K562 (cell line): ENCODE measurements at regions not wholly inside any gene's neighbourhood (a gene's known extent, or its start where the extent isn't known, plus 50 kb on each side); places are given as distances from the start of the nearest gene placed in this dataset.

Experiments used
- ATAC-seq: fragments of 200-7000 bp; cut with Tn5 transposase; 3 replicates; pipeline ENCODE4 v1.9.1; 2020; ENCODE audit warnings: moderate library complexity
- BruUV-seq: library from RNA; stranded (reverse); fragments of 400-500 nt; replicated peaks from 2 replicates; lab custom pipeline; 2021; lab: Mats Ljungman, UMichigan
- CTCF ChIA-PET: fragments of 300-600 bp; formaldehyde crosslinking; extraction: SDS; loops from one replicate; lab custom pipeline; 2021; ENCODE audit warnings: low intra/inter-chr PET ratio; lab: Yijun Ruan, JAX
- POLR2A ChIA-PET: fragments of 300-600, 350-650 bp; sonication (Branson Sonifier 250); formaldehyde crosslinking; extraction: SDS; loops from one replicate; lab custom pipeline; 2021; ENCODE audit warnings: antibody characterized with exemption, inconsistent platforms; lab: Yijun Ruan, JAX
- DNase-seq, 4 experiments: peaks; one replicate each; pipeline versions ENCODE4 v3.0.0 to v3.0.0-alpha.2; 2011 to 2018; ENCODE audit warnings: low spot score in 3 of 4, mixed read lengths in 3 of 4; ENCODE audit errors: extremely low read depth in 1 of 4
- FAIRE-seq: peaks from 2 replicates; lab custom pipeline; 2011; peaks lifted over from hg19 to GRCh38; lab: Jason Lieb, UNC
- H2AFZ ChIP-seq: 2 replicates; pipeline ENCODE4 v1.6.0; 2011; ENCODE audit warnings: low read depth, low read length, control low read depth, inconsistent platforms
- H3K27ac ChIP-seq: fragments of 200-600 bp; 3 replicates; pipeline ENCODE4 v1.8.0; 2011; ENCODE audit warnings: low read depth, mild to moderate bottlenecking, control low read depth, inconsistent platforms, low read length, moderate library complexity, mixed read lengths; ENCODE audit errors: extremely low read depth
- H3K27me3 ChIP-seq, 2 experiments: fragments of 300-600 bp in 1 of 2; 2 replicates in 1 of 2; 3 replicates in 1 of 2; pipeline versions ENCODE4 v1.6.0 to v1.8.0; 2011; ENCODE audit warnings: inconsistent platforms in 2 of 2, low read length in 2 of 2, mild to moderate bottlenecking in 1 of 2, mixed read lengths in 1 of 2, moderate library complexity in 1 of 2; ENCODE audit not compliant: control insufficient read depth in 2 of 2, insufficient read depth in 2 of 2
- H3K36me3 ChIP-seq: fragments of 300-600 bp; 3 replicates; pipeline ENCODE4 v1.8.0; 2011; ENCODE audit warnings: mild to moderate bottlenecking, low read length, inconsistent platforms; ENCODE audit not compliant: control insufficient read depth, insufficient read depth
- H3K4me1 ChIP-seq, 2 experiments: fragments of 200-600 bp in 1 of 2; replicated peaks in 1 of 2; 2 replicates in 1 of 2; 3 replicates in 1 of 2; pipeline versions ENCODE4 v1.5.1 to v1.8.0; 2011; ENCODE audit warnings: inconsistent platforms in 2 of 2, low read length in 2 of 2, mild to moderate bottlenecking in 1 of 2, mixed read lengths in 1 of 2, moderate library complexity in 1 of 2; ENCODE audit not compliant: control insufficient read depth in 2 of 2, insufficient read depth in 2 of 2
- H3K4me2 ChIP-seq: 2 replicates; pipeline ENCODE4 v1.6.1; 2011; ENCODE audit warnings: low read length, control low read depth, inconsistent platforms, mixed read lengths; ENCODE audit not compliant: insufficient read depth
- H3K4me3 ChIP-seq: fragments of 200-600 bp; sonication (generic), shearing (Covaris generic); 2 replicates; pipeline ENCODE4 v1.5.1; 2016; ENCODE audit warnings: control low read depth, inconsistent platforms
- H3K79me2 ChIP-seq: fragments of 200-600 bp; 3 replicates; pipeline ENCODE4 v1.8.0; 2011; ENCODE audit warnings: low read length, inconsistent platforms; ENCODE audit not compliant: control insufficient read depth, insufficient read depth
- H3K9ac ChIP-seq, 2 experiments: 2 replicates each; pipeline versions ENCODE4 v1.6.0 to v1.6.1; 2011; ENCODE audit warnings: low read depth in 2 of 2, low read length in 2 of 2, control low read depth in 1 of 2, inconsistent platforms in 1 of 2, mild to moderate bottlenecking in 1 of 2, mixed read lengths in 1 of 2; ENCODE audit not compliant: insufficient read depth in 1 of 2
- H3K9me1 ChIP-seq: one replicate; pipeline ENCODE4 v1.6.0; 2011; ENCODE audit warnings: inconsistent platforms, mild to moderate bottlenecking, low read length, moderate library complexity; ENCODE audit not compliant: control insufficient read depth, insufficient read depth
- H3K9me3 ChIP-seq: replicated peaks from 2 replicates; pipeline ENCODE4 v1.5.1; 2011; ENCODE audit warnings: low read depth, low read length, inconsistent platforms; ENCODE audit not compliant: control insufficient read depth, insufficient read depth
- H4K20me1 ChIP-seq: replicated peaks from 2 replicates; pipeline ENCODE4 v1.6.1; 2011; ENCODE audit warnings: low read length, inconsistent platforms, mixed read lengths; ENCODE audit not compliant: control insufficient read depth, insufficient read depth
- BRD9 ChIP-seq: fragments of 450-650 bp; IDR thresholded peaks from 2 replicates; pipeline ENCODE4 v1.6.1; 2018; ENCODE audit warnings: low read depth; ENCODE audit not compliant: partially characterized antibody
- CHD2 ChIP-seq: IDR thresholded peaks from 2 replicates; pipeline ENCODE4 v1.6.1; 2011; ENCODE audit warnings: low read depth, low read length
- ETV6 ChIP-seq, 3 experiments: fragments of 150-350 bp in 1 of 3; sonication (generic) in 1 of 3; formaldehyde crosslinking in 1 of 3; IDR thresholded peaks; 2 replicates each; pipeline versions ENCODE4 v1.6.1 to v1.8.0; 2014 to 2022; ENCODE audit warnings: borderline replicate concordance in 2 of 3, low read depth in 2 of 3, antibody characterized with exemption in 1 of 3, low read length in 1 of 3, mild to moderate bottlenecking in 1 of 3, missing genetic modification reagents in 1 of 3
- FOXP1 ChIP-seq: sonication (generic); formaldehyde crosslinking; IDR thresholded peaks from 2 replicates; pipeline ENCODE4 v1.8.0; 2022; ENCODE audit warnings: mild to moderate bottlenecking, missing genetic modification reagents
- FUS ChIP-seq: fragments of 200-400 bp; formaldehyde crosslinking; optimal IDR thresholded peaks from 2 replicates; pipeline ENCODE3; 2017; ENCODE audit warnings: low read depth, low read length
- JUNB ChIP-seq: fragments of 450-650 bp; formaldehyde crosslinking; conservative IDR thresholded peaks from 2 replicates; pipeline ENCODE4 v1.4.0; 2020; ENCODE audit warnings: mild to moderate bottlenecking
- NCOA6 ChIP-seq: fragments of 450-650 bp; IDR thresholded peaks from 2 replicates; pipeline ENCODE4 v1.6.1; 2017; ENCODE audit warnings: mild to moderate bottlenecking
- PHB ChIP-seq: fragments of 250-450 bp; sonication (Bioruptor Pico); IDR thresholded peaks from 2 replicates; pipeline ENCODE4 v1.5.0; 2021
- SAFB ChIP-seq: fragments of 200-400 bp; formaldehyde crosslinking; IDR thresholded peaks from 2 replicates; pipeline ENCODE4 v1.6.1; 2017; ENCODE audit warnings: low read depth, low read length, borderline replicate concordance
- SMAD4 ChIP-seq: fragments of 250-450 bp; sonication (Bioruptor Pico); conservative IDR thresholded peaks from 2 replicates; pipeline ENCODE4 v1.8.0; 2021; ENCODE audit warnings: inconsistent platforms, mild to moderate bottlenecking, moderate library complexity
- ZNF324 ChIP-seq: fragments of 250-450 bp; sonication (Bioruptor Pico); IDR thresholded peaks from 2 replicates; pipeline ENCODE4 v1.4.0; 2020; ENCODE audit warnings: mild to moderate bottlenecking
- WGBS: fragments of 100-300 bp; shearing (Covaris generic); methylation state at CpG from one replicate; pipeline ENCODE4 v1.1.6; 2016; ENCODE audit warnings: low coverage, mixed read lengths; ENCODE audit not compliant: insufficient coverage; ENCODE audit errors: missing lambda C conversion rate; 5-methylcytosine and 5-hydroxymethylcytosine counted together
- in situ Hi-C: fragments of 300-500 bp; cut with MboI; formaldehyde crosslinking; loops from 4 replicates; pipeline ENCODE4 v1.15.0; 2018; ENCODE audit warnings: inconsistent platforms, mixed read lengths
- intact Hi-C: fragments of 100-400 bp; cut with micrococcal nuclease; formaldehyde crosslinking; loops from 2 replicates; pipeline ENCODE4 v1.14.2; 2022
- TF ChIP-seq, protein P1 (sequence below), 3 experiments: fragments of 200-800 bp in 1 of 3; fragments of 250-450 bp in 1 of 3; fragments of 450-650 bp in 1 of 3; sonication (Bioruptor Pico) in 1 of 3; sonication (Bioruptor generic) in 1 of 3; formaldehyde crosslinking in 1 of 3; IDR thresholded peaks; 2 replicates each; pipeline versions ENCODE4 v1.6.1 to v1.8.0; 2016 to 2022; ENCODE audit warnings: mild to moderate bottlenecking in 2 of 3, missing genetic modification characterization in 2 of 3, missing compliant biosample characterization in 1 of 3, moderate library complexity in 1 of 3
- TF ChIP-seq, protein P2 (sequence below): fragments of 150-350 bp; conservative IDR thresholded peaks from 2 replicates; pipeline ENCODE4 v1.6.1; 2014; ENCODE audit warnings: low read length

DNA sequence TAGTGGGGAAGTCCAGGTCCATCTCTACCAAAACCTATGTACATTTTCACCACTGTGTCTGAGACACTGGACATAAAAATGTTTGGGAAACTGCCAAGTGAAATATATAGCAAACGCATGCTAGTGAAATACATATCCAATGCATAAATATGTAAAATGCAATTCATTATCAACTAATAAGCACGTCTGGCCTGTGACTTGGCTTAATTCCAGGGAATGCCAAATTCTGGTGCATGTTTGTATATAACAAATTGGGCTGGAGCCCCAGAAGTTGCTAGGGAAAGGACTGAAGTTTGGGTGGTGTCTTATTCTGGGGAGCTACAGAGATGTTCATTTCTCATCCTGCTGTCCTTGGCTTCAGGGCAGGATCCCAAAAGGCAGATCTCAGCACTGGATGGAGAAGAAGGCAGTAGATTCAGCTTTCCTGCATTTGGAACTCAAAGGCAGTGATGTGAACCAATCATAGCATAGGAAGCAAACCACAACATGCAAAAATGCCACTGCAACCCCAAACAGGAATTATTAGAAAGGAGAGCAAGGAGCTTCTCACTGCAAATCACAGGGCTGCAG, 184.3 kb downstream of the HS3ST3A1 start (continued):
- TF ChIP-seq, protein P1, sequence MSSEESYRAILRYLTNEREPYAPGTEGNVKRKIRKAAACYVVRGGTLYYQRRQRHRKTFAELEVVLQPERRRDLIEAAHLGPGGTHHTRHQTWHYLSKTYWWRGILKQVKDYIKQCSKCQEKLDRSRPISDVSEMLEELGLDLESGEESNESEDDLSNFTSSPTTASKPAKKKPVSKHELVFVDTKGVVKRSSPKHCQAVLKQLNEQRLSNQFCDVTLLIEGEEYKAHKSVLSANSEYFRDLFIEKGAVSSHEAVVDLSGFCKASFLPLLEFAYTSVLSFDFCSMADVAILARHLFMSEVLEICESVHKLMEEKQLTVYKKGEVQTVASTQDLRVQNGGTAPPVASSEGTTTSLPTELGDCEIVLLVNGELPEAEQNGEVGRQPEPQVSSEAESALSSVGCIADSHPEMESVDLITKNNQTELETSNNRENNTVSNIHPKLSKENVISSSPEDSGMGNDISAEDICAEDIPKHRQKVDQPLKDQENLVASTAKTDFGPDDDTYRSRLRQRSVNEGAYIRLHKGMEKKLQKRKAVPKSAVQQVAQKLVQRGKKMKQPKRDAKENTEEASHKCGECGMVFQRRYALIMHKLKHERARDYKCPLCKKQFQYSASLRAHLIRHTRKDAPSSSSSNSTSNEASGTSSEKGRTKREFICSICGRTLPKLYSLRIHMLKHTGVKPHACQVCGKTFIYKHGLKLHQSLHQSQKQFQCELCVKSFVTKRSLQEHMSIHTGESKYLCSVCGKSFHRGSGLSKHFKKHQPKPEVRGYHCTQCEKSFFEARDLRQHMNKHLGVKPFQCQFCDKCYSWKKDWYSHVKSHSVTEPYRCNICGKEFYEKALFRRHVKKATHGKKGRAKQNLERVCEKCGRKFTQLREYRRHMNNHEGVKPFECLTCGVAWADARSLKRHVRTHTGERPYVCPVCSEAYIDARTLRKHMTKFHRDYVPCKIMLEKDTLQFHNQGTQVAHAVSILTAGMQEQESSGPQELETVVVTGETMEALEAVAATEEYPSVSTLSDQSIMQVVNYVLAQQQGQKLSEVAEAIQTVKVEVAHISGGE (CRISPR knock-in tag; IDR thresholded peaks at IDR 0.05): no peak
- TF ChIP-seq ETV6 (IDR thresholded peaks at IDR 0.05; ENCODE audit: borderline replicate concordance in 1 of 2, low read depth in 2 of 2, low read length in 1 of 2): no peak
- no peak for TF ChIP-seq ETV6 (CRISPR knock-in tag; IDR thresholded peaks at IDR 0.05; ENCODE audit: borderline replicate concordance)

DNA sequence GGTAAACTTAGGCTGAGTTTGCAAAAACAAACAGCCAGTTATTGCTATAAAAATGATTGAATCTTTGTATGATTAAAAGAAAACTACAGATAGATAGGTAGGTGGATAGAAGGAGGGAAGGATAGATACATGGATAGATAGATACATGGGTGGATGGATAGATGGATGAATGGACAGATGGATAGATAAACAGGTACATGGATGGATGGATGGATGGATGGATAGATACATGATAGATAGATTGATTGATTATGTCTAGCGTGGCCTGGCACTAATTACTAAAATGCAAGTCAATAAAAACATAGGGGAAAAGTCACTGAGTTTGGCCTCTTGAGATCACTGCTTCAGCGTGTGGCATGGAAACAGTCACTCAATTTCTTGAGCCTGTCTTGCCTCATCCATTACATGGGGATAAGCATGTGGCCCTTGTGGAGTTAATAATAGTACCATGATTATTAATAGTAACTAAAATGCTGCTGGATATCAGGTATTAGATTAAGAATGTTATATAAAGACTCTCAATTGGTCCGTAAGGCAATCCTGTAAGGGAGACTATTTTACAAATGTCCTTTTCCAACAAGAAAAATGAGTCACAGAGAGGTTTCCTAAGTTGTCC, 184.9 kb downstream of the HS3ST3A1 start:
- intact Hi-C loops (no loop called here), in situ Hi-C loops (no loop called here)
- Histone ChIP-seq H3K27me3 (no peaks in the 10 kb centered on the region), H3K36me3 (no peaks in the 10 kb centered on the region), H3K79me2 (no peaks in the 10 kb centered on the region), H3K9me1 (no peaks in the 10 kb centered on the region), H3K9me3 (no peaks in the 10 kb centered on the region), H2AFZ (no peak overlapping the region), H3K9ac (no peak overlapping the region), H3K27ac (no peak overlapping the region), H3K4me3 (no peak overlapping the region), H3K4me1 (peaks cover 0 to 15% of the 10 kb centered on the region in 2 experiments; a peak in 3 of 5 replicates), H4K20me1 (no peaks in the 10 kb centered on the region), H3K4me2 (no peak overlapping the region)
- DNase-seq (no peak), FAIRE-seq (no peak), ATAC-seq (no peak)
- CTCF ChIA-PET: no interaction called here
- POLR2A ChIA-PET: no interaction called here
- WGBS: 60% methylated on average over 3 of the region's 3 CpGs
- BruUV-seq: no TSS peak
- TF ChIP-seq NCOA6: no peak
- TF ChIP-seq SMAD4 (CRISPR knock-in tag): no peak
- no peak for TF ChIP-seq FUS
- TF ChIP-seq FOXP1 (CRISPR knock-in tag): no peak
- TF ChIP-seq, protein P2, sequence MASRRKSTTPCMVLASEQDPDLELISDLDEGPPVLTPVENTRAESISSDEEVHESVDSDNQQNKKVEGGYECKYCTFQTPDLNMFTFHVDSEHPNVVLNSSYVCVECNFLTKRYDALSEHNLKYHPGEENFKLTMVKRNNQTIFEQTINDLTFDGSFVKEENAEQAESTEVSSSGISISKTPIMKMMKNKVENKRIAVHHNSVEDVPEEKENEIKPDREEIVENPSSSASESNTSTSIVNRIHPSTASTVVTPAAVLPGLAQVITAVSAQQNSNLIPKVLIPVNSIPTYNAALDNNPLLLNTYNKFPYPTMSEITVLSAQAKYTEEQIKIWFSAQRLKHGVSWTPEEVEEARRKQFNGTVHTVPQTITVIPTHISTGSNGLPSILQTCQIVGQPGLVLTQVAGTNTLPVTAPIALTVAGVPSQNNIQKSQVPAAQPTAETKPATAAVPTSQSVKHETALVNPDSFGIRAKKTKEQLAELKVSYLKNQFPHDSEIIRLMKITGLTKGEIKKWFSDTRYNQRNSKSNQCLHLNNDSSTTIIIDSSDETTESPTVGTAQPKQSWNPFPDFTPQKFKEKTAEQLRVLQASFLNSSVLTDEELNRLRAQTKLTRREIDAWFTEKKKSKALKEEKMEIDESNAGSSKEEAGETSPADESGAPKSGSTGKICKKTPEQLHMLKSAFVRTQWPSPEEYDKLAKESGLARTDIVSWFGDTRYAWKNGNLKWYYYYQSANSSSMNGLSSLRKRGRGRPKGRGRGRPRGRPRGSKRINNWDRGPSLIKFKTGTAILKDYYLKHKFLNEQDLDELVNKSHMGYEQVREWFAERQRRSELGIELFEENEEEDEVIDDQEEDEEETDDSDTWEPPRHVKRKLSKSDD: no peak
- TF ChIP-seq SAFB: no peak
- no peak for TF ChIP-seq JUNB (CRISPR knock-in tag)
- TF ChIP-seq CHD2: no peak
- TF ChIP-seq BRD9: no peak
- no peak for TF ChIP-seq ZNF324 (CRISPR knock-in tag)
- no peak for TF ChIP-seq PHB (CRISPR knock-in tag)
